Mammary epithelial cell (primary cell): ENCODE measurements at regions not wholly inside any gene's neighbourhood (a gene's known extent, or its start where the extent isn't known, plus 50 kb on each side); places are given as distances from the start of the nearest gene placed in this dataset.

Source experiments
- CTCF ChIP-seq, 2 donors: IDR thresholded peaks in 1 of 2; conservative IDR thresholded peaks in 1 of 2; 2 replicates each; pipeline ENCODE4 v1.5.1; 2011 to 2012; ENCODE audit warnings: inconsistent platforms in 2 of 2, low read length in 2 of 2, mild to moderate bottlenecking in 2 of 2, control low read depth in 1 of 2, low read depth in 1 of 2; ENCODE audit not compliant: insufficient read depth in 1 of 2; ENCODE audit errors: extremely low read depth in 1 of 2
- EZH2 ChIP-seq: IDR thresholded peaks from 2 replicates; pipeline ENCODE4 v1.6.1; 2012; ENCODE audit warnings: low read length, inconsistent platforms, borderline replicate concordance

- TF ChIP-seq CTCF (conservative IDR thresholded peaks at IDR 0.05 in 1 of 2, IDR thresholded peaks at IDR 0.05 in 1 of 2; ENCODE audit: extremely low read depth in 1 of 2, insufficient read depth in 1 of 2, low read depth in 1 of 2, low read length in 2 of 2) (no peak), EZH2 (no peak)
These were observed 80.8 kb upstream of the RAB4A start for GRCh38 chr1:229190057-229190575.
